ENCODE measurements at regions not wholly inside any gene's neighbourhood (a gene's known extent, or its start where the extent isn't known, plus 50 kb on each side); places are given as distances from the start of the nearest gene placed in this dataset.

DNA sequence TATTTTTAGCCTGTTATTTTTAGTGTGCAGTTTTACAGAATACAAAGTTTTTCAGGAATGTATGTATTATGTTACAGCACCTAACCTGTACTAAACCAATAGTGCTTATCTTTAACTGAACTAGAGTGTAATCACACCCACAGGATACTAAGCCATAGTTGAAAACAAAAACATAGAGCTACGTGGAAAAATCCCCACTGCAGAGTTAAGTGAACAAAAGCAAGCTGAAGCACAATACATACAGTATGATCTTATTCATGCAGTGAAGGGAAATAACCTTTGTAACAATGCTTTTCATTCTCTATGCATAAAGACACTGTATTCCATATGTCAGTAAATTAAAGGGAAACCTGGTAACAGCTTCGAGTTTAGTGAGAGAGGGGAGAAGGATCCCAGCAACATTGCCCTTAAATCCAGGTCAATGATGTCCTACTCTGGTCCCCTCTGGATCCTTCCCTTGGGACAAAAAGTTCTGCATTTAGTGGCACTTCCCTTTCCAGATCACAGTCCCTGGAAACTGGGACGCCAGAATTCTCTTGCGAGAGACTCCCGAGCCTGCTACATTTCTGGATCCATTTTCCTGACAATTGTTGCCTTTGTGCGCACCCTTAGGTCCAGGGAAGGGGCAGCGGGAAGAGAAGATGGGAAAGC, 121.3 kb upstream of the CCND2 start:
- no peaks in the 10 kb centered on the region for H3K9me1 ChIP-seq (ENCODE audit: insufficient read depth, low read length)
- intact Hi-C loops (cut with micrococcal nuclease): no loop called here

More for the DNA sequence above, 121.3 kb upstream of the CCND2 start:
- dilution Hi-C loops (cut with HindIII; ENCODE audit: low sequenced_read_pairs, unreplicated experiment): no loop called here
- no peaks in the 10 kb centered on the region for H4K20me1 ChIP-seq (ENCODE audit: insufficient read depth, low read length)
- no peak for DNase-seq
- H2AK9ac ChIP-seq (replicated peaks; ENCODE audit: low read depth, low read length, poor library complexity): no peak overlapping the region
- no peak overlapping the region for H3K18ac ChIP-seq (ENCODE audit: low read depth, low read length)
- no peak overlapping the region for H3K23ac ChIP-seq (ENCODE audit: low read depth, low read length)
- H3K4ac ChIP-seq (ENCODE audit: low read depth, low read length): no peak overlapping the region
- in situ Hi-C loops (cut with MboI; ENCODE audit: low sequenced_read_pairs): no loop called here
- no peak overlapping the region for H4K5ac ChIP-seq (ENCODE audit: low read depth, low read length)
- H2BK15ac ChIP-seq (ENCODE audit: low read depth, low read length): no peak overlapping the region
- peaks cover 3% of the 10 kb centered on the region for H3K27me3 ChIP-seq (ENCODE audit: control insufficient read depth, insufficient read depth, low read length)
- no peak overlapping the region for H2BK5ac ChIP-seq (ENCODE audit: low read depth, low read length, poor library complexity, severe bottlenecking)
- no peak overlapping the region for H3K56ac ChIP-seq (ENCODE audit: extremely low read depth, insufficient read depth, low read length)
- H3K4me2 ChIP-seq (ENCODE audit: low read depth, low read length): no peak overlapping the region
- no TSS peak for BruUV-seq (replicated peaks)
- no peaks in the 10 kb centered on the region for H3K79me1 ChIP-seq (ENCODE audit: low read depth in 1 of 2, low read length in 2 of 2)
- no peak overlapping the region for H2BK120ac ChIP-seq (ENCODE audit: low read depth, low read length)
- WGBS, 2 experiments (ENCODE audit: extremely low coverage in 2 of 2, insufficient read length in 1 of 2): no CpG with 5 or more reads among the region's 7 CpGs
- no peak overlapping the region for H3K4me3 ChIP-seq (ENCODE audit: insufficient read depth, low read depth, low read length)
- H2AFZ ChIP-seq (replicated peaks; ENCODE audit: low read length, poor library complexity): peak overlapping the region; percentile 51
- no peak overlapping the region for H3K9ac ChIP-seq (ENCODE audit: low read depth, low read length)
- H3K36me3 ChIP-seq (ENCODE audit: control insufficient read depth, insufficient read depth, low read length): no peaks in the 10 kb centered on the region
- ChIA-PET POLR2A (ENCODE audit: unreplicated experiment) (no interaction called here), CTCF (interaction anchor here (0.8 kb wide), 1 partner anchor 16 kb away, joined by 3 read pairs; no protein-coding TSS in a partner anchor)
- TF ChIP-seq, protein P1, sequence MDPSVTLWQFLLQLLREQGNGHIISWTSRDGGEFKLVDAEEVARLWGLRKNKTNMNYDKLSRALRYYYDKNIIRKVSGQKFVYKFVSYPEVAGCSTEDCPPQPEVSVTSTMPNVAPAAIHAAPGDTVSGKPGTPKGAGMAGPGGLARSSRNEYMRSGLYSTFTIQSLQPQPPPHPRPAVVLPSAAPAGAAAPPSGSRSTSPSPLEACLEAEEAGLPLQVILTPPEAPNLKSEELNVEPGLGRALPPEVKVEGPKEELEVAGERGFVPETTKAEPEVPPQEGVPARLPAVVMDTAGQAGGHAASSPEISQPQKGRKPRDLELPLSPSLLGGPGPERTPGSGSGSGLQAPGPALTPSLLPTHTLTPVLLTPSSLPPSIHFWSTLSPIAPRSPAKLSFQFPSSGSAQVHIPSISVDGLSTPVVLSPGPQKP (IDR thresholded peaks at IDR 0.05; ENCODE audit: borderline replicate concordance, low read depth, low read length): no peak
- TF ChIP-seq CEBPB (IDR thresholded peaks at IDR 0.05; ENCODE audit: low read depth, low read length) (no peak), RFX5 (IDR thresholded peaks at IDR 0.05; ENCODE audit: low read depth, low read length) (no peak), MAFK (IDR thresholded peaks at IDR 0.05; ENCODE audit: low read depth, low read length) (no peak), POLR2A (IDR thresholded peaks at IDR 0.05; ENCODE audit: low read depth, low read length) (no peak)
- no peaks in the 10 kb centered on the region for H3K4me1 ChIP-seq (ENCODE audit: control insufficient read depth, insufficient read depth, low read length)
- no peak overlapping the region for H3K14ac ChIP-seq (replicated peaks; ENCODE audit: low read depth, low read length)
- no peak overlapping the region for H3K27ac ChIP-seq (ENCODE audit: insufficient read depth, low read length)
- H3K9me3 ChIP-seq (ENCODE audit: control insufficient read depth, insufficient read depth, low read length): no peaks in the 10 kb centered on the region
- H4K8ac ChIP-seq (ENCODE audit: low read depth in 2 of 2, low read length in 2 of 2): no peak overlapping the region
- no peak overlapping the region for H2AK5ac ChIP-seq (ENCODE audit: low read depth, low read length)
- no peak overlapping the region for H2BK20ac ChIP-seq (ENCODE audit: low read depth, low read length)
- H4K91ac ChIP-seq (ENCODE audit: insufficient read depth, low read depth, low read length): no peak overlapping the region
- no peak for ATAC-seq (ENCODE audit: low read depth)

Measured in IMR-90 (cell line).